ENCODE measurements at regions not wholly inside any gene's neighbourhood (a gene's known extent, or its start where the extent isn't known, plus 50 kb on each side); places are given as distances from the start of the nearest gene placed in this dataset.

DNA sequence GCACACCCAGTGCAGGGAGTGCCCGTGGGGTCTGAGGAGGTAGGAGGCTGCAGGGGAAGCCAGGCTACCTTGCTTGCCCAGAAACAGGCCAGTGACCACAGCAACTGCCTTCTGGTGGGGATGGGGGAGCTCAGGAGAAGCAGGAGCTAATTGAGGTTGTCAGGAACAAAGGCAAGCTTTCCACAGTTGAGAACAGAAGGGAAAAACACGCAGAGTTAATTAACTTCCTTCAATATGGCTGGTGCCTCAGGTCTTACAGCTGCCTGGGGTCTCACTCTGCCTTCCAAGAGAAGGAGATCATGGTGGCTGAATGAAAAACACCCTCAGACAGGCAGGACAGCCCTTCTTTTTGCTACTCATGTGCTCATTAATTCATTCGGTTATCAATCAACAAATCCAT is 127.9 kb upstream of the SYT13 start:
- TF ChIP-seq CTCF (IDR thresholded peaks at IDR 0.05) (no peak), EZH2phosphoT487 (IDR thresholded peaks at IDR 0.05) (no peak), EZH2 (IDR thresholded peaks at IDR 0.05) (no peak)

Data from neural progenitor cell (in vitro differentiated cells).